H1 (cell line): ENCODE measurements at regions not wholly inside any gene's neighbourhood (a gene's known extent, or its start where the extent isn't known, plus 50 kb on each side); places are given as distances from the start of the nearest gene placed in this dataset.

ENCODE experiments used
- CEBPB ChIP-seq: IDR thresholded peaks from 2 replicates; pipeline ENCODE4 v1.6.1; 2012; ENCODE audit warnings: low read depth, low read length
- CHD2 ChIP-seq: IDR thresholded peaks from 2 replicates; pipeline ENCODE4 v1.6.1; 2012; ENCODE audit warnings: low read length, improper control_type of control experiment
- CTCF ChIP-seq, 3 experiments: IDR thresholded peaks; 1 replicate in 2 of 3; 2 replicates in 1 of 3; pipeline versions ENCODE4 v1.5.1 to v1.6.1; 2011; ENCODE audit warnings: low read length in 3 of 3, mild to moderate bottlenecking in 3 of 3, inconsistent platforms in 2 of 3, low read depth in 1 of 3, moderate library complexity in 1 of 3; ENCODE audit not compliant: insufficient read depth in 1 of 3; ENCODE audit errors: control extremely low read depth in 1 of 3
- E2F6 ChIP-seq: IDR thresholded peaks from 2 replicates; pipeline ENCODE4 v1.6.1; 2012; ENCODE audit warnings: inconsistent platforms
- EZH2 ChIP-seq: fragments of 200-600 bp; sonication (generic); IDR thresholded peaks from 2 replicates; pipeline ENCODE4 v1.7.1; 2012; ENCODE audit warnings: low read depth, mild to moderate bottlenecking, moderate library complexity, low read length, inconsistent platforms; ENCODE audit not compliant: severe bottlenecking
- POLR2A ChIP-seq, 2 experiments: IDR thresholded peaks; 1 replicate in 1 of 2; 2 replicates in 1 of 2; pipeline ENCODE4 v1.6.1; 2011; ENCODE audit warnings: low read depth in 2 of 2, low read length in 2 of 2, mild to moderate bottlenecking in 2 of 2; ENCODE audit errors: control extremely low read depth in 1 of 2
- RFX5 ChIP-seq: IDR thresholded peaks from 2 replicates; pipeline ENCODE4 v1.6.1; 2011; ENCODE audit warnings: low read depth, low read length, improper control_type of control experiment, borderline replicate concordance
- SIN3A ChIP-seq, 2 experiments: IDR thresholded peaks in 1 of 2; conservative IDR thresholded peaks in 1 of 2; 2 replicates each; pipeline ENCODE4 v1.6.1; 2011 to 2012; ENCODE audit warnings: low read length in 2 of 2, improper control_type of control experiment in 1 of 2, low read depth in 1 of 2, mild to moderate bottlenecking in 1 of 2

GRCh38 chr22:48666620-48667019 lies 1161.1 kb downstream of the BRD1 start:
- TF ChIP-seq EZH2 (no peak), CTCF (IDR thresholded peaks at IDR 0.05; ENCODE audit: control extremely low read depth in 1 of 3, insufficient read depth in 1 of 3, low read depth in 1 of 3, low read length in 3 of 3) (no peak), CEBPB (no peak), RFX5 (no peak), CHD2 (no peak), POLR2A (IDR thresholded peaks at IDR 0.05; ENCODE audit: control extremely low read depth in 1 of 2, low read depth in 2 of 2, low read length in 2 of 2) (no peak), E2F6 (no peak), SIN3A (conservative IDR thresholded peaks at IDR 0.05 in 1 of 2, IDR thresholded peaks at IDR 0.05 in 1 of 2; ENCODE audit: low read depth in 1 of 2, low read length in 2 of 2) (no peak)
